K562 (cell line): ENCODE measurements at regions not wholly inside any gene's neighbourhood (a gene's known extent, or its start where the extent isn't known, plus 50 kb on each side); places are given as distances from the start of the nearest gene placed in this dataset.
A peak's percentile ranks its signal among the peaks of the same experiment; 100 is the strongest.

ENCODE experiments used
- ATAC-seq: fragments of 200-7000 bp; cut with Tn5 transposase; 3 replicates; pipeline ENCODE4 v1.9.1; 2020; ENCODE audit warnings: moderate library complexity
- BruUV-seq: library from RNA; stranded (reverse); fragments of 400-500 nt; replicated peaks from 2 replicates; lab custom pipeline; 2021; lab: Mats Ljungman, UMichigan
- CTCF ChIA-PET: fragments of 300-600 bp; formaldehyde crosslinking; extraction: SDS; loops from one replicate; lab custom pipeline; 2021; ENCODE audit warnings: low intra/inter-chr PET ratio; lab: Yijun Ruan, JAX
- POLR2A ChIA-PET: fragments of 300-600, 350-650 bp; sonication (Branson Sonifier 250); formaldehyde crosslinking; extraction: SDS; loops from one replicate; lab custom pipeline; 2021; ENCODE audit warnings: antibody characterized with exemption, inconsistent platforms; lab: Yijun Ruan, JAX
- DNase-seq, 4 experiments: peaks; one replicate each; pipeline versions ENCODE4 v3.0.0 to v3.0.0-alpha.2; 2011 to 2018; ENCODE audit warnings: low spot score in 3 of 4, mixed read lengths in 3 of 4; ENCODE audit errors: extremely low read depth in 1 of 4
- FAIRE-seq: peaks from 2 replicates; lab custom pipeline; 2011; peaks lifted over from hg19 to GRCh38; lab: Jason Lieb, UNC
- H2AFZ ChIP-seq: 2 replicates; pipeline ENCODE4 v1.6.0; 2011; ENCODE audit warnings: low read depth, low read length, control low read depth, inconsistent platforms
- H3K27ac ChIP-seq: fragments of 200-600 bp; 3 replicates; pipeline ENCODE4 v1.8.0; 2011; ENCODE audit warnings: low read depth, mild to moderate bottlenecking, control low read depth, inconsistent platforms, low read length, moderate library complexity, mixed read lengths; ENCODE audit errors: extremely low read depth
- H3K27me3 ChIP-seq, 2 experiments: fragments of 300-600 bp in 1 of 2; 2 replicates in 1 of 2; 3 replicates in 1 of 2; pipeline versions ENCODE4 v1.6.0 to v1.8.0; 2011; ENCODE audit warnings: inconsistent platforms in 2 of 2, low read length in 2 of 2, mild to moderate bottlenecking in 1 of 2, mixed read lengths in 1 of 2, moderate library complexity in 1 of 2; ENCODE audit not compliant: control insufficient read depth in 2 of 2, insufficient read depth in 2 of 2
- H3K36me3 ChIP-seq: fragments of 300-600 bp; 3 replicates; pipeline ENCODE4 v1.8.0; 2011; ENCODE audit warnings: mild to moderate bottlenecking, low read length, inconsistent platforms; ENCODE audit not compliant: control insufficient read depth, insufficient read depth
- H3K4me1 ChIP-seq, 2 experiments: fragments of 200-600 bp in 1 of 2; replicated peaks in 1 of 2; 2 replicates in 1 of 2; 3 replicates in 1 of 2; pipeline versions ENCODE4 v1.5.1 to v1.8.0; 2011; ENCODE audit warnings: inconsistent platforms in 2 of 2, low read length in 2 of 2, mild to moderate bottlenecking in 1 of 2, mixed read lengths in 1 of 2, moderate library complexity in 1 of 2; ENCODE audit not compliant: control insufficient read depth in 2 of 2, insufficient read depth in 2 of 2
- H3K4me2 ChIP-seq: 2 replicates; pipeline ENCODE4 v1.6.1; 2011; ENCODE audit warnings: low read length, control low read depth, inconsistent platforms, mixed read lengths; ENCODE audit not compliant: insufficient read depth
- H3K4me3 ChIP-seq: fragments of 200-600 bp; sonication (generic), shearing (Covaris generic); 2 replicates; pipeline ENCODE4 v1.5.1; 2016; ENCODE audit warnings: control low read depth, inconsistent platforms
- H3K79me2 ChIP-seq: fragments of 200-600 bp; 3 replicates; pipeline ENCODE4 v1.8.0; 2011; ENCODE audit warnings: low read length, inconsistent platforms; ENCODE audit not compliant: control insufficient read depth, insufficient read depth
- H3K9ac ChIP-seq, 2 experiments: 2 replicates each; pipeline versions ENCODE4 v1.6.0 to v1.6.1; 2011; ENCODE audit warnings: low read depth in 2 of 2, low read length in 2 of 2, control low read depth in 1 of 2, inconsistent platforms in 1 of 2, mild to moderate bottlenecking in 1 of 2, mixed read lengths in 1 of 2; ENCODE audit not compliant: insufficient read depth in 1 of 2
- H3K9me1 ChIP-seq: one replicate; pipeline ENCODE4 v1.6.0; 2011; ENCODE audit warnings: inconsistent platforms, mild to moderate bottlenecking, low read length, moderate library complexity; ENCODE audit not compliant: control insufficient read depth, insufficient read depth
- H3K9me3 ChIP-seq: replicated peaks from 2 replicates; pipeline ENCODE4 v1.5.1; 2011; ENCODE audit warnings: low read depth, low read length, inconsistent platforms; ENCODE audit not compliant: control insufficient read depth, insufficient read depth
- H4K20me1 ChIP-seq: replicated peaks from 2 replicates; pipeline ENCODE4 v1.6.1; 2011; ENCODE audit warnings: low read length, inconsistent platforms, mixed read lengths; ENCODE audit not compliant: control insufficient read depth, insufficient read depth
- HDAC1 ChIP-seq, 2 experiments: fragments of 450-650 bp; IDR thresholded peaks; 2 replicates each; pipeline ENCODE4 v1.6.1; 2016 to 2017; ENCODE audit warnings: inconsistent platforms in 1 of 2, mild to moderate bottlenecking in 1 of 2, moderate library complexity in 1 of 2
- ILK ChIP-seq: fragments of 450-650 bp; IDR thresholded peaks from 2 replicates; pipeline ENCODE4 v1.6.1; 2016; ENCODE audit warnings: missing genetic modification characterization, low read depth, mild to moderate bottlenecking, missing compliant biosample characterization, moderate library complexity, borderline replicate concordance
- NFIC ChIP-seq: fragments of 450-650 bp; IDR thresholded peaks from 2 replicates; pipeline ENCODE4 v1.6.1; 2017; ENCODE audit warnings: mild to moderate bottlenecking, inconsistent platforms
- NR2C2 ChIP-seq, 2 experiments: fragments of 200-800 bp in 1 of 2; sonication (Bioruptor generic) in 1 of 2; sonication (generic) in 1 of 2; formaldehyde crosslinking in 1 of 2; IDR thresholded peaks; 2 replicates each; pipeline versions ENCODE4 v1.6.1 to v1.8.0; 2016 to 2022; ENCODE audit warnings: mild to moderate bottlenecking in 1 of 2, missing compliant biosample characterization in 1 of 2, missing genetic modification characterization in 1 of 2, missing genetic modification reagents in 1 of 2
- ZNF165 ChIP-seq: fragments of 250-450 bp; sonication (Bioruptor Pico); IDR thresholded peaks from 2 replicates; pipeline ENCODE4 v1.4.0; 2020; ENCODE audit warnings: borderline replicate concordance
- ZNF507 ChIP-seq: conservative IDR thresholded peaks from 2 replicates; pipeline ENCODE4 v1.6.1; 2017; ENCODE audit warnings: missing genetic modification characterization, missing compliant biosample characterization
- ZNF696 ChIP-seq: fragments of 250-450 bp; sonication (Bioruptor Pico); conservative IDR thresholded peaks from 2 replicates; pipeline ENCODE4 v1.4.0; 2020; ENCODE audit warnings: mild to moderate bottlenecking, moderate library complexity
- WGBS: fragments of 100-300 bp; shearing (Covaris generic); methylation state at CpG from one replicate; pipeline ENCODE4 v1.1.6; 2016; ENCODE audit warnings: low coverage, mixed read lengths; ENCODE audit not compliant: insufficient coverage; ENCODE audit errors: missing lambda C conversion rate; 5-methylcytosine and 5-hydroxymethylcytosine counted together
- in situ Hi-C: fragments of 300-500 bp; cut with MboI; formaldehyde crosslinking; loops from 4 replicates; pipeline ENCODE4 v1.15.0; 2018; ENCODE audit warnings: inconsistent platforms, mixed read lengths
- intact Hi-C: fragments of 100-400 bp; cut with micrococcal nuclease; formaldehyde crosslinking; loops from 2 replicates; pipeline ENCODE4 v1.14.2; 2022

DNA sequence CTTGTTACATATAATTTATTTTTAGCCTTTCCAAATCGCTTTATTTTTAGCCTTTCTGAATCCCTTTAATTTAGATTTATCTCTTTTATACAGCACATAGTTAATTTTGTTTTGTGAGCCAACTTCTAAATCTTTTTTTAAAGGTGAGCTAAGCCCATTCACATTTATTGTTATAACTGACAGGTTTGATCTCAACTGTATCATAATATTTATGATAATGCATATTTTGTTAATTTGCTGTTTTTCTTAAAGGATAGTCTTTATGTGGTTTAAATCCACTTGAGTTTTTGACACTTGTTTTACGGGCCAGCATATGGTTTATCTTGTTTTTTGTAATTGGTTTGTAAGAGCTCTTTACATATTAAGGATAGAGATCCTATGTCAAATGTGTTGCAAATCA, 177.8 kb upstream of the SMIM23 start:
- DNase-seq (no peak), FAIRE-seq (no peak), ATAC-seq (no peak)
- no peak overlapping the region for H3K27ac ChIP-seq
- no peaks in the 10 kb centered on the region for H3K36me3 ChIP-seq
- 0% methylated on average over 2 of the region's 2 CpGs for WGBS
- H3K9me1 ChIP-seq = no peaks in the 10 kb centered on the region
- no peak overlapping the region for H3K9ac ChIP-seq
- ChIA-PET CTCF (no interaction called here), POLR2A (no interaction called here)
- intact Hi-C loops (loop anchor here (2.0 kb wide), 1 partner anchor 189 kb away; the partner anchor contains the start of gene FGF18), in situ Hi-C loops (no loop called here)
- no peak overlapping the region for H2AFZ ChIP-seq
- H4K20me1 ChIP-seq = no peaks in the 10 kb centered on the region
- H3K4me1 ChIP-seq = no peaks in the 10 kb centered on the region
- no peak overlapping the region for H3K4me3 ChIP-seq
- H3K79me2 ChIP-seq = no peaks in the 10 kb centered on the region
- H3K4me2 ChIP-seq = no peak overlapping the region
- TF ChIP-seq ZNF696 (no peak), ZNF507 (peak; percentile 97), HDAC1 (IDR thresholded peaks at IDR 0.05) (no peak)
- peaks cover 2 to 7% of the 10 kb centered on the region in 2 experiments; a peak in 3 of 5 replicates for H3K27me3 ChIP-seq
- no TSS peak for BruUV-seq
- H3K9me3 ChIP-seq = no peaks in the 10 kb centered on the region

DNA sequence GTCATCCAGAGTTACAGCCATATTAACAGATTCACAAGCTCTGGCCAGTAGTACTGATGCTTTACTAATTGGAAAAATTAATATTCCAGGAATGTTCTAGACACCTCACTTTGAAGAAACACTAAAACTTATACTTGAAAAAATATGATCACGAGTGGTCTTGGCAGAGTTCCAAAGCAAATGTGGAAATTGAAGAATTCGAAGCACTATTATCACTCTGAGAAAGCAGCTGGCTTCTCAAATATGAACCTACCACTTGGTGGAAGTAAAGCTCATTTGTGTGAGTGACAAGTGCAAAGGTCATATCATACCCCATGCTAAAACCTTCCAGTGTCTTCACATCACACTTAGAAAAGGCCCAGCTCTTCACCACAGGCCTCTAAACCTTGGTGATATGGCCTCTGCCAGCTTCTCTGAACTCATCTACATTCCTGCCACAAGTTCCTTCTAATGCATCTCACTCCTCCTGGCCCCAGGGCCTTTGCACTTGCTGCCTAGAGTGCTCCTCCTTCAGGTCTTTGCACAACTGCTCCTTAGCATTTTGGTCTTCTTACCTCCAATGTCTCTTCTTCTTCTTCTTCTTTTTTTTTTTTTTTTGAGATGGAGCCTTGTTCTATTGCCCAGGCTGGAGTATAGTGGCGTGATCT, 175.7 kb upstream of the SMIM23 start:
- no peak for FAIRE-seq
- Histone ChIP-seq H3K36me3 (no peaks in the 10 kb centered on the region), H3K4me3 (no peak overlapping the region), H3K9me3 (no peaks in the 10 kb centered on the region), H3K79me2 (no peaks in the 10 kb centered on the region), H3K27me3 (peaks cover 4 to 15% of the 10 kb centered on the region in 2 experiments; a peak in 3 of 5 replicates), H3K9ac (no peak overlapping the region), H3K27ac (no peak overlapping the region), H3K9me1 (no peaks in the 10 kb centered on the region), H2AFZ (no peak overlapping the region), H4K20me1 (no peaks in the 10 kb centered on the region), H3K4me1 (no peaks in the 10 kb centered on the region), H3K4me2 (no peak overlapping the region)
- ATAC-seq = no peak
- WGBS = 0% methylated on average over 3 of the region's 3 CpGs
- DNase-seq = no peak
- in situ Hi-C loops = no loop called here
- ChIA-PET POLR2A (interaction anchor here (1.0 kb wide), 1 partner anchor 9 kb away, joined by 4 read pairs; no protein-coding TSS in a partner anchor), CTCF (interaction anchor here (1.2 kb wide), 1 partner anchor 115 kb away, joined by 5 read pairs; no protein-coding TSS in a partner anchor)
- intact Hi-C loops = no loop called here
- TF ChIP-seq NR2C2 (CRISPR knock-in tag; IDR thresholded peaks at IDR 0.05) (no peak), NR2C2 (tag; IDR thresholded peaks at IDR 0.05) (0 out of 2 replicates have a peak, but pooled peaks have one; percentile 16), ILK (tag) (no peak), NFIC (0 out of 2 replicates have a peak, but pooled peaks have one; percentile 7), ZNF165 (CRISPR knock-in tag) (no peak)
- BruUV-seq = no TSS peak
